ENCODE measurements at regions not wholly inside any gene's neighbourhood (a gene's known extent, or its start where the extent isn't known, plus 50 kb on each side); places are given as distances from the start of the nearest gene placed in this dataset.

DNA sequence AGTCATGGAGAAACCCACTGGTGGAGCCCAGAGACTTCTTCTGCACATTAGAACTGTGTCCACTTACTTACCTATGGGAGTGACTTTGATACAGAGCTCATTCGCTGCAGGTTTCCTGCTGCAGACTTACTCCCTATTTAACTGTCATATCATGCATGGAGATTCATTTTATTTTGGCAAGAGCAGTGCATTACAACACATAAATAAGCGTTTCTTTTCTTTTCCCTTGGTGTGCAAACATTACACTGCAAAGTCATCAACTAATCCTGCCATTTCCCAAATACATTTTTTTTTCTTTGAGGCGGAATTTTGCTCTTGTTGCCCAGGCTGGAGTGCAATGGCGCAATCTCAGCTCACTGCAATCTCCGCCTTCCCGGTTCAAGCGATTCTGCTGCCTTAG lies 230.9 kb upstream of the SFRP2 start:
- intact Hi-C loops (cut with micrococcal nuclease; ENCODE audit: unreplicated experiment) = loop anchor here (2.0 kb wide), 1 partner anchor 233 kb away; no protein-coding TSS in a partner anchor
- CTCF ChIA-PET = no interaction called here

DNA sequence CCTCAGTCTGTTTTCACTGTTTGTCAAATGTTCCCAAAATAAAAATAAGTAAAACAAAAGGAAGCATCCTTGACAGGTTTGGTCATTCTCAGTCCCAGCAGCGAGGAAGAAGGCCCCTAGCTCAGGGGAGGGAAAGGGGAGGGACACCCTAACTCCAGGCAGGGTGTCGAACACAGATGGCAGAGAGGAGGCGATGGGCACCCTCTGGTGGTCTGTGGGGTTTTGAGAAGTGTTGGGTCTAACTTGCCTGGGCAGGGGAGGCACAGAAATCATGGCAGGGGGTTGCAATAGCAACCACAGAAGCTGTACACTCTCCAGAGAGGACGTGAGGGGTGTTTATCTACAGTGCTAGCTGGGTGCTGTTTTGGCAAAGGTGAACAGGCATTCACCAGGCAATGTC lies 229.8 kb upstream of the SFRP2 start:
- no peaks in the 10 kb centered on the region for H3K4me1 Mint-ChIP-seq (ENCODE audit: low read depth, unreplicated experiment)
- no TSS peak for BruUV-seq (replicated peaks)
- intact Hi-C loops (cut with micrococcal nuclease; ENCODE audit: unreplicated experiment) = loop anchor here (2.0 kb wide), 1 partner anchor 232 kb away; no protein-coding TSS in a partner anchor
- TF ChIP-seq, protein P1, sequence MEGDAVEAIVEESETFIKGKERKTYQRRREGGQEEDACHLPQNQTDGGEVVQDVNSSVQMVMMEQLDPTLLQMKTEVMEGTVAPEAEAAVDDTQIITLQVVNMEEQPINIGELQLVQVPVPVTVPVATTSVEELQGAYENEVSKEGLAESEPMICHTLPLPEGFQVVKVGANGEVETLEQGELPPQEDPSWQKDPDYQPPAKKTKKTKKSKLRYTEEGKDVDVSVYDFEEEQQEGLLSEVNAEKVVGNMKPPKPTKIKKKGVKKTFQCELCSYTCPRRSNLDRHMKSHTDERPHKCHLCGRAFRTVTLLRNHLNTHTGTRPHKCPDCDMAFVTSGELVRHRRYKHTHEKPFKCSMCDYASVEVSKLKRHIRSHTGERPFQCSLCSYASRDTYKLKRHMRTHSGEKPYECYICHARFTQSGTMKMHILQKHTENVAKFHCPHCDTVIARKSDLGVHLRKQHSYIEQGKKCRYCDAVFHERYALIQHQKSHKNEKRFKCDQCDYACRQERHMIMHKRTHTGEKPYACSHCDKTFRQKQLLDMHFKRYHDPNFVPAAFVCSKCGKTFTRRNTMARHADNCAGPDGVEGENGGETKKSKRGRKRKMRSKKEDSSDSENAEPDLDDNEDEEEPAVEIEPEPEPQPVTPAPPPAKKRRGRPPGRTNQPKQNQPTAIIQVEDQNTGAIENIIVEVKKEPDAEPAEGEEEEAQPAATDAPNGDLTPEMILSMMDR (IDR thresholded peaks at IDR 0.05; ENCODE audit: unreplicated experiment) = no peak
- CTCF ChIA-PET = interaction anchor here (1.4 kb wide), 1 partner anchor 232 kb away, joined by 9 read pairs; no protein-coding TSS in a partner anchor
- peak; percentile 27 for DNase-seq
- H3K27me3 Mint-ChIP-seq (ENCODE audit: unreplicated experiment) = no peaks in the 10 kb centered on the region
- no peak overlapping the region for H3K27ac Mint-ChIP-seq (ENCODE audit: unreplicated experiment)
- H3K36me3 Mint-ChIP-seq (ENCODE audit: insufficient read depth, unreplicated experiment) = no peaks in the 10 kb centered on the region
- no peaks in the 10 kb centered on the region for H3K9me3 Mint-ChIP-seq (ENCODE audit: low read depth, unreplicated experiment)
- H3K4me3 Mint-ChIP-seq (ENCODE audit: low read depth, unreplicated experiment) = no peak overlapping the region

More for the DNA sequence above, 230.9 kb upstream of the SFRP2 start:
- Mint-ChIP-seq H3K27me3 (ENCODE audit: unreplicated experiment) (no peaks in the 10 kb centered on the region), H3K4me1 (ENCODE audit: low read depth, unreplicated experiment) (no peaks in the 10 kb centered on the region), H3K9me3 (ENCODE audit: low read depth, unreplicated experiment) (no peaks in the 10 kb centered on the region), H3K27ac (ENCODE audit: unreplicated experiment) (no peak overlapping the region), H3K36me3 (ENCODE audit: insufficient read depth, unreplicated experiment) (no peaks in the 10 kb centered on the region), H3K4me3 (ENCODE audit: low read depth, unreplicated experiment) (no peak overlapping the region)
- TF ChIP-seq, protein P1 (IDR thresholded peaks at IDR 0.05; ENCODE audit: unreplicated experiment) = no peak
- no TSS peak for BruUV-seq (replicated peaks)
- DNase-seq = no peak

DNA sequence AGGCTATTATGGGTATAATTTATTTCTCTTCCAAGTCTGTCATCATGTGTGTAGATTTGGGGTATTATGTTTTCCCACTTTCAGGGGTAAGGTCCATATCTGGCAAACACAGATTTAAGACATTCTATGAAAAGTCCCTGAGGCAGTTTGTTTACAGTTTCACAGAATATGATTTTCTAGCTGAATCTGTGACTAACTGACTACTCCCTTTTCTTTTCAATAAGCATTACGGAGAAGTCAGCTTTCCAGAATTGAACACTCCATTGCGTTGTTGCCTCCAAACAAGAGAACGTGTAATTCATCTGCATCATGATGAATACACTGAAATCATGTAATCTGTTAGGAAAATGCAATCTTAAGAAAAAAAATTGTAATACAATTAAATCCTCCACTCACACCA lies 226.7 kb upstream of the SFRP2 start:
- intact Hi-C loops (cut with micrococcal nuclease; ENCODE audit: unreplicated experiment) = no loop called here
- TF ChIP-seq, protein P1 (IDR thresholded peaks at IDR 0.05; ENCODE audit: unreplicated experiment) = no peak
- no peaks in the 10 kb centered on the region for H3K4me1 Mint-ChIP-seq (ENCODE audit: low read depth, unreplicated experiment)
- no peaks in the 10 kb centered on the region for H3K9me3 Mint-ChIP-seq (ENCODE audit: low read depth, unreplicated experiment)
- no peaks in the 10 kb centered on the region for H3K27me3 Mint-ChIP-seq (ENCODE audit: unreplicated experiment)
- no TSS peak for BruUV-seq (replicated peaks)
- H3K4me3 Mint-ChIP-seq (ENCODE audit: low read depth, unreplicated experiment) = no peak overlapping the region
- no peak for DNase-seq
- no peak overlapping the region for H3K27ac Mint-ChIP-seq (ENCODE audit: unreplicated experiment)
- no peaks in the 10 kb centered on the region for H3K36me3 Mint-ChIP-seq (ENCODE audit: insufficient read depth, unreplicated experiment)
- CTCF ChIA-PET = interaction anchor here (0.7 to 1.0 kb wide), 2 partner anchors 10 to 957 kb away, joined by 3 read pairs; no protein-coding TSS in a partner anchor

DNA sequence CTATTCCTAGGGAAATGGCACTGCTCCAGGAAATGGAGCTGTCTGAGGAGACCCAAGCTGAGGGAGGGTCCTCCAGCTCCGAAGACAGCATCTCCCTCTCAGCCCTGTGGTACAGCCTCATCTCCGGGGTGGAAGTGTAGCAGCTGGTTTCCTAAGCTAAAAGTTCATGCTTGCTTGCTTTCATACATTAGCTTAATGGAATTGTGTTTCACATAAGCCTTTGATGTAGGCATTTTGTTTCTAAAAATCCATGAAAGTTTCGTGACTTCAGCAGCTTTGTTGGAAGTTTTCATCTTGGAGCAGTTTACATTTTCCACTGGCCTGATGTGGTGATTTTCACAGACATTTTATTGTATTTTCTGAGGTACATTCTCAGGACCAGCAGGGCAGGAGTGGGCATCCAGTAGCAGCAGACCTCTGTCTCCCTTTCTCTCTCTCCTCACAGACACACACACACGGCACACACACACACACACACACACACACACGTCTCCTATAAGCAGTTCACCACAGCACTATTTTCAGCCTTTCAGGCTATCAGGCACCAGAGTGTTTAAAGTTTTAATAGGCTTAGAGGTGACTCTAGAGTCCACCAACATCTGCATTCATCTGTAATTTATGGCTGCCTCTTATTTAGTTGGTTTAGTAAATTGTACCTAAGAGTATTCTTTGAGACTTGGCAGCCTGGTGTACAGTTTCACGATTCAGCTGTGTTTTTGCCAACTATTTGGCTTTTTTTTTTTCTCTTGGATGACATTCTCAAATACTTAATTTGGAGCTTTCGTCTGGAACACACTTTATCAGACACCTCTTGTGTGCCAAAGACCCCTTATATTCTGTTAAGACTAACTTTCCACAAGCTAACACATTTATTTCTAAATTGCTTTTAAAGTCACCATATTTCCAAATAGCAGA lies 225.8 kb upstream of the SFRP2 start:
- no peaks in the 10 kb centered on the region for H3K9me3 Mint-ChIP-seq (ENCODE audit: low read depth, unreplicated experiment)
- CTCF ChIA-PET = interaction anchor here (0.7 kb wide), 3 partner anchors 434 to 956 kb away, joined by 3 read pairs; no protein-coding TSS in a partner anchor
- H3K36me3 Mint-ChIP-seq (ENCODE audit: insufficient read depth, unreplicated experiment) = no peaks in the 10 kb centered on the region
- no peaks in the 10 kb centered on the region for H3K27me3 Mint-ChIP-seq (ENCODE audit: unreplicated experiment)
- no peak for DNase-seq
- H3K4me3 Mint-ChIP-seq (ENCODE audit: low read depth, unreplicated experiment) = no peak overlapping the region
- H3K27ac Mint-ChIP-seq (ENCODE audit: unreplicated experiment) = no peak overlapping the region
- intact Hi-C loops (cut with micrococcal nuclease; ENCODE audit: unreplicated experiment) = no loop called here
- BruUV-seq (replicated peaks) = no TSS peak
- TF ChIP-seq, protein P1 (IDR thresholded peaks at IDR 0.05; ENCODE audit: unreplicated experiment) = no peak
- H3K4me1 Mint-ChIP-seq (ENCODE audit: low read depth, unreplicated experiment) = no peaks in the 10 kb centered on the region
